Endothelial cell of umbilical vein (primary cell): ENCODE measurements at regions not wholly inside any gene's neighbourhood (a gene's known extent, or its start where the extent isn't known, plus 50 kb on each side); places are given as distances from the start of the nearest gene placed in this dataset.

Experiments
- POLR2A ChIP-seq: IDR thresholded peaks from 2 replicates; pipeline ENCODE4 v1.6.1; 2012; ENCODE audit warnings: low read depth, mild to moderate bottlenecking, control low read depth, low read length
- POLR2AphosphoS5 ChIP-seq: IDR thresholded peaks from 2 replicates; pipeline ENCODE4 v1.6.1; 2012; ENCODE audit warnings: low read depth, mild to moderate bottlenecking, control low read depth, low read length, moderate library complexity; ENCODE audit not compliant: insufficient read depth
- TF ChIP-seq, protein P1 (sequence below), 2 donors: IDR thresholded peaks; 1 replicate in 1 of 2; 2 replicates in 1 of 2; pipeline ENCODE4 v1.5.1; 2011; ENCODE audit warnings: low read length in 2 of 2, mild to moderate bottlenecking in 2 of 2, moderate library complexity in 2 of 2, control low read depth in 1 of 2, inconsistent platforms in 1 of 2, low read depth in 1 of 2; ENCODE audit not compliant: insufficient read depth in 1 of 2; ENCODE audit errors: extremely low read depth in 1 of 2

GRCh38 chr6:100216760-100217159, 222.7 kb upstream of the MCHR2 start:
- TF ChIP-seq, protein P1, sequence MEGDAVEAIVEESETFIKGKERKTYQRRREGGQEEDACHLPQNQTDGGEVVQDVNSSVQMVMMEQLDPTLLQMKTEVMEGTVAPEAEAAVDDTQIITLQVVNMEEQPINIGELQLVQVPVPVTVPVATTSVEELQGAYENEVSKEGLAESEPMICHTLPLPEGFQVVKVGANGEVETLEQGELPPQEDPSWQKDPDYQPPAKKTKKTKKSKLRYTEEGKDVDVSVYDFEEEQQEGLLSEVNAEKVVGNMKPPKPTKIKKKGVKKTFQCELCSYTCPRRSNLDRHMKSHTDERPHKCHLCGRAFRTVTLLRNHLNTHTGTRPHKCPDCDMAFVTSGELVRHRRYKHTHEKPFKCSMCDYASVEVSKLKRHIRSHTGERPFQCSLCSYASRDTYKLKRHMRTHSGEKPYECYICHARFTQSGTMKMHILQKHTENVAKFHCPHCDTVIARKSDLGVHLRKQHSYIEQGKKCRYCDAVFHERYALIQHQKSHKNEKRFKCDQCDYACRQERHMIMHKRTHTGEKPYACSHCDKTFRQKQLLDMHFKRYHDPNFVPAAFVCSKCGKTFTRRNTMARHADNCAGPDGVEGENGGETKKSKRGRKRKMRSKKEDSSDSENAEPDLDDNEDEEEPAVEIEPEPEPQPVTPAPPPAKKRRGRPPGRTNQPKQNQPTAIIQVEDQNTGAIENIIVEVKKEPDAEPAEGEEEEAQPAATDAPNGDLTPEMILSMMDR (IDR thresholded peaks at IDR 0.05; ENCODE audit: extremely low read depth in 1 of 2, insufficient read depth in 1 of 2, low read depth in 1 of 2, low read length in 2 of 2) = no peak
- TF ChIP-seq POLR2A = no peak
- TF ChIP-seq POLR2AphosphoS5 = no peak
